MM.1S (cell line): ENCODE measurements at regions not wholly inside any gene's neighbourhood (a gene's known extent, or its start where the extent isn't known, plus 50 kb on each side); places are given as distances from the start of the nearest gene placed in this dataset.

Experiments
- CTCF ChIP-seq: fragments of 300-600 bp; sonication (generic); IDR thresholded peaks from 2 replicates; pipeline ENCODE4 v1.5.1; 2016; ENCODE audit warnings: antibody characterized with exemption, low read length, mixed read lengths
- EZH2 ChIP-seq: fragments of 300-600 bp; sonication (generic); optimal IDR thresholded peaks from 2 replicates; pipeline ENCODE3; 2017; ENCODE audit warnings: low read depth, mild to moderate bottlenecking, antibody characterized with exemption, low read length, mixed read lengths
- EZH2phosphoT487 ChIP-seq: fragments of 300-600 bp; sonication (generic); IDR thresholded peaks from 2 replicates; pipeline ENCODE4 v1.6.1; 2018; ENCODE audit warnings: antibody characterized with exemption, low read length

GRCh38 chr6:81237226-81237625, 515.3 kb downstream of the TENT5A start:
- TF ChIP-seq CTCF (no peak), EZH2 (no peak), EZH2phosphoT487 (no peak)
